ENCODE measurements at regions not wholly inside any gene's neighbourhood (a gene's known extent, or its start where the extent isn't known, plus 50 kb on each side); places are given as distances from the start of the nearest gene placed in this dataset.
"Not testable (repeated sequence)": the region's sequence is repeated elsewhere in the genome, so short reads cannot be mapped to it uniquely, and the experiment has no call there.

- Mint-ChIP-seq H3K27me3 (no peaks in the 10 kb centered on the region), H3K9me3 (no peaks in the 10 kb centered on the region), H3K36me3 (ENCODE audit: low read depth) (no peaks in the 10 kb centered on the region), H3K27ac (no peak overlapping the region), H3K4me3 (no peak overlapping the region), H3K4me1 (no peaks in the 10 kb centered on the region)
- intact Hi-C loops (cut with micrococcal nuclease) = no loop called here
- no peak for DNase-seq
These were observed 329.0 kb upstream of the TMTC4 start for GRCh38 chr13:101003566-101003965.

- no peaks in the 10 kb centered on the region for H3K4me1 Mint-ChIP-seq
- H3K9me3 Mint-ChIP-seq = no peaks in the 10 kb centered on the region
- intact Hi-C loops (cut with micrococcal nuclease) = no loop called here
- no peaks in the 10 kb centered on the region for H3K27me3 Mint-ChIP-seq
- H3K27ac Mint-ChIP-seq = no peak overlapping the region
- H3K36me3 Mint-ChIP-seq (ENCODE audit: low read depth) = no peaks in the 10 kb centered on the region
- DNase-seq = no peak
- H3K4me3 Mint-ChIP-seq = no peak overlapping the region
These were observed 314.8 kb upstream of the TMTC4 start for GRCh38 chr13:100989392-100989791.

GRCh38 chr13:100988921-100989320 lies 314.3 kb upstream of the TMTC4 start:
- DNase-seq = no peak
- Mint-ChIP-seq H3K27me3 (no peaks in the 10 kb centered on the region), H3K9me3 (no peaks in the 10 kb centered on the region), H3K4me1 (no peaks in the 10 kb centered on the region), H3K36me3 (ENCODE audit: low read depth) (no peaks in the 10 kb centered on the region), H3K27ac (no peak overlapping the region), H3K4me3 (no peak overlapping the region)
- intact Hi-C loops (cut with micrococcal nuclease) = no loop called here

- no peak for DNase-seq
- Mint-ChIP-seq H3K4me3 (no peak overlapping the region), H3K27me3 (no peaks in the 10 kb centered on the region), H3K9me3 (no peaks in the 10 kb centered on the region), H3K4me1 (no peaks in the 10 kb centered on the region), H3K36me3 (ENCODE audit: low read depth) (no peaks in the 10 kb centered on the region), H3K27ac (no peak overlapping the region)
- intact Hi-C loops (cut with micrococcal nuclease) = no loop called here
These were observed 313.4 kb upstream of the TMTC4 start for GRCh38 chr13:100987948-100988347.

- no peak overlapping the region for H3K4me3 Mint-ChIP-seq
- H3K36me3 Mint-ChIP-seq (ENCODE audit: low read depth) = no peaks in the 10 kb centered on the region
- no peak for DNase-seq
- H3K27me3 Mint-ChIP-seq = no peaks in the 10 kb centered on the region
- intact Hi-C loops (cut with micrococcal nuclease) = no loop called here
- no peak overlapping the region for H3K27ac Mint-ChIP-seq
- H3K4me1 Mint-ChIP-seq = no peaks in the 10 kb centered on the region
- H3K9me3 Mint-ChIP-seq = no peaks in the 10 kb centered on the region
These were observed 312.0 kb upstream of the TMTC4 start for GRCh38 chr13:100986571-100986970.

- Mint-ChIP-seq H3K9me3 (no peaks in the 10 kb centered on the region), H3K36me3 (ENCODE audit: low read depth) (no peaks in the 10 kb centered on the region), H3K27me3 (no peaks in the 10 kb centered on the region), H3K4me3 (no peak overlapping the region), H3K27ac (no peak overlapping the region), H3K4me1 (no peaks in the 10 kb centered on the region)
- no peak for DNase-seq
- intact Hi-C loops (cut with micrococcal nuclease) = no loop called here
These were observed 309.6 kb upstream of the TMTC4 start for GRCh38 chr13:100984085-100984705.

- Mint-ChIP-seq H3K4me3 (no peak overlapping the region), H3K36me3 (ENCODE audit: low read depth) (no peaks in the 10 kb centered on the region), H3K4me1 (no peaks in the 10 kb centered on the region), H3K27me3 (no peaks in the 10 kb centered on the region), H3K27ac (no peak overlapping the region), H3K9me3 (no peaks in the 10 kb centered on the region)
- intact Hi-C loops (cut with micrococcal nuclease) = no loop called here
- DNase-seq = no peak
These were observed 308.5 kb upstream of the TMTC4 start for GRCh38 chr13:100983111-100983510.

GRCh38 chr13:100980171-100980570 lies 305.6 kb upstream of the TMTC4 start:
- Mint-ChIP-seq H3K4me3 (no peak overlapping the region), H3K27me3 (no peaks in the 10 kb centered on the region), H3K9me3 (no peaks in the 10 kb centered on the region), H3K36me3 (ENCODE audit: low read depth) (no peaks in the 10 kb centered on the region), H3K27ac (no peak overlapping the region), H3K4me1 (no peaks in the 10 kb centered on the region)
- intact Hi-C loops (cut with micrococcal nuclease) = no loop called here
- DNase-seq = no peak

- Mint-ChIP-seq H3K9me3 (no peaks in the 10 kb centered on the region), H3K27ac (no peak overlapping the region), H3K4me1 (no peaks in the 10 kb centered on the region), H3K36me3 (ENCODE audit: low read depth) (no peaks in the 10 kb centered on the region), H3K4me3 (no peak overlapping the region), H3K27me3 (peaks cover 3% of the 10 kb centered on the region)
- intact Hi-C loops (cut with micrococcal nuclease) = no loop called here
- DNase-seq = no peak
These were observed 303.2 kb upstream of the TMTC4 start for GRCh38 chr13:100977841-100978240.

GRCh38 chr13:100976993-100977392 lies 302.4 kb upstream of the TMTC4 start:
- DNase-seq = no peak
- Mint-ChIP-seq H3K4me3 (no peak overlapping the region), H3K4me1 (no peaks in the 10 kb centered on the region), H3K27me3 (peaks cover 3% of the 10 kb centered on the region), H3K27ac (no peak overlapping the region), H3K9me3 (no peaks in the 10 kb centered on the region), H3K36me3 (ENCODE audit: low read depth) (no peaks in the 10 kb centered on the region)
- intact Hi-C loops (cut with micrococcal nuclease) = no loop called here

- H3K9me3 Mint-ChIP-seq; intact Hi-C loops (cut with micrococcal nuclease); DNase-seq; H3K4me1 Mint-ChIP-seq; H3K27me3 Mint-ChIP-seq; H3K4me3 Mint-ChIP-seq; H3K27ac Mint-ChIP-seq; H3K36me3 Mint-ChIP-seq (ENCODE audit: low read depth): not testable (repeated sequence)
These were observed 301.1 kb upstream of the TMTC4 start for GRCh38 chr13:100975666-100976065.

- Mint-ChIP-seq H3K4me1 (no peaks in the 10 kb centered on the region), H3K4me3 (no peak overlapping the region), H3K27me3 (no peaks in the 10 kb centered on the region), H3K9me3 (no peaks in the 10 kb centered on the region), H3K36me3 (ENCODE audit: low read depth) (no peaks in the 10 kb centered on the region), H3K27ac (no peak overlapping the region)
- DNase-seq = no peak
- intact Hi-C loops (cut with micrococcal nuclease) = no loop called here
These were observed 288.0 kb upstream of the TMTC4 start for GRCh38 chr13:100962585-100962984.

GRCh38 chr13:100961186-100961585 lies 286.6 kb upstream of the TMTC4 start:
- intact Hi-C loops (cut with micrococcal nuclease) = no loop called here
- Mint-ChIP-seq H3K36me3 (ENCODE audit: low read depth) (no peaks in the 10 kb centered on the region), H3K27me3 (no peaks in the 10 kb centered on the region), H3K27ac (no peak overlapping the region), H3K4me3 (no peak overlapping the region), H3K9me3 (no peaks in the 10 kb centered on the region), H3K4me1 (no peaks in the 10 kb centered on the region)
- DNase-seq = no peak

GRCh38 chr13:100958831-100959230 lies 284.2 kb upstream of the TMTC4 start:
- Mint-ChIP-seq H3K27me3 (no peaks in the 10 kb centered on the region), H3K9me3 (no peaks in the 10 kb centered on the region), H3K4me1 (no peaks in the 10 kb centered on the region), H3K4me3 (no peak overlapping the region), H3K36me3 (ENCODE audit: low read depth) (no peaks in the 10 kb centered on the region), H3K27ac (no peak overlapping the region)
- intact Hi-C loops (cut with micrococcal nuclease) = no loop called here
- DNase-seq = no peak

GRCh38 chr13:100957741-100958140 lies 283.1 kb upstream of the TMTC4 start:
- H3K4me1 Mint-ChIP-seq = no peaks in the 10 kb centered on the region
- intact Hi-C loops (cut with micrococcal nuclease) = no loop called here
- H3K27ac Mint-ChIP-seq = no peak overlapping the region
- DNase-seq = no peak
- no peaks in the 10 kb centered on the region for H3K27me3 Mint-ChIP-seq
- no peak overlapping the region for H3K4me3 Mint-ChIP-seq
- no peaks in the 10 kb centered on the region for H3K9me3 Mint-ChIP-seq
- no peaks in the 10 kb centered on the region for H3K36me3 Mint-ChIP-seq (ENCODE audit: low read depth)

Data from activated CD4-positive, alpha-beta T cell treated with anti-CD3 and anti-CD28 coated beads, Interleukin-2, amount 10 ng/mL, durations not matched to agents 24 days and 14 days (primary cell).